ENCODE measurements at regions not wholly inside any gene's neighbourhood (a gene's known extent, or its start where the extent isn't known, plus 50 kb on each side); places are given as distances from the start of the nearest gene placed in this dataset.
A peak's percentile ranks its signal among the peaks of the same experiment; 100 is the strongest.

DNA sequence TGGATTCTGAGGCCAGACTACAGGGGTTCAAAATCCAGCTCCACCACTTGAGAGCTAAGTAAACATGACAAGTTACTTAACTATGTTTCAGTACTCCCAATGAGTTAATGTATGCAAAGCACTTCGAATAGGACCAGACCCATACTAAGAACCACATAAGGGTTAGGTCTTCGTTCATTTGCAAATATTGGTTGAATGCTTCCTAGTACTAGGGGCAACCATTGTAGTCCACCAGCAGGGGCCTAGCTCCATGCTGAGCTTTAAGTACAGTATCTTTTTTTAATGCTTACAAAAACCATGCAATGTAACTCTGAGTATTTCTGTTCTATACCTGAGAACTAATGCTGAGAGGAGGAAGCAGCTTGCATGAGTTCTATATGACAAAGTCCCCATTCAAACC is 80.4 kb upstream of the PDE1C start:
- no peak overlapping the region for H3K4me3 ChIP-seq (ENCODE audit: low read depth, low read length)
- DNase-seq (ENCODE audit: low read depth, low spot score): no peak
- TF ChIP-seq, protein P1, sequence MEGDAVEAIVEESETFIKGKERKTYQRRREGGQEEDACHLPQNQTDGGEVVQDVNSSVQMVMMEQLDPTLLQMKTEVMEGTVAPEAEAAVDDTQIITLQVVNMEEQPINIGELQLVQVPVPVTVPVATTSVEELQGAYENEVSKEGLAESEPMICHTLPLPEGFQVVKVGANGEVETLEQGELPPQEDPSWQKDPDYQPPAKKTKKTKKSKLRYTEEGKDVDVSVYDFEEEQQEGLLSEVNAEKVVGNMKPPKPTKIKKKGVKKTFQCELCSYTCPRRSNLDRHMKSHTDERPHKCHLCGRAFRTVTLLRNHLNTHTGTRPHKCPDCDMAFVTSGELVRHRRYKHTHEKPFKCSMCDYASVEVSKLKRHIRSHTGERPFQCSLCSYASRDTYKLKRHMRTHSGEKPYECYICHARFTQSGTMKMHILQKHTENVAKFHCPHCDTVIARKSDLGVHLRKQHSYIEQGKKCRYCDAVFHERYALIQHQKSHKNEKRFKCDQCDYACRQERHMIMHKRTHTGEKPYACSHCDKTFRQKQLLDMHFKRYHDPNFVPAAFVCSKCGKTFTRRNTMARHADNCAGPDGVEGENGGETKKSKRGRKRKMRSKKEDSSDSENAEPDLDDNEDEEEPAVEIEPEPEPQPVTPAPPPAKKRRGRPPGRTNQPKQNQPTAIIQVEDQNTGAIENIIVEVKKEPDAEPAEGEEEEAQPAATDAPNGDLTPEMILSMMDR (IDR thresholded peaks at IDR 0.05; ENCODE audit: low read depth, low read length): no peak
- in situ Hi-C loops (cut with HindIII; ENCODE audit: low sequenced_read_pairs): no loop called here

DNA sequence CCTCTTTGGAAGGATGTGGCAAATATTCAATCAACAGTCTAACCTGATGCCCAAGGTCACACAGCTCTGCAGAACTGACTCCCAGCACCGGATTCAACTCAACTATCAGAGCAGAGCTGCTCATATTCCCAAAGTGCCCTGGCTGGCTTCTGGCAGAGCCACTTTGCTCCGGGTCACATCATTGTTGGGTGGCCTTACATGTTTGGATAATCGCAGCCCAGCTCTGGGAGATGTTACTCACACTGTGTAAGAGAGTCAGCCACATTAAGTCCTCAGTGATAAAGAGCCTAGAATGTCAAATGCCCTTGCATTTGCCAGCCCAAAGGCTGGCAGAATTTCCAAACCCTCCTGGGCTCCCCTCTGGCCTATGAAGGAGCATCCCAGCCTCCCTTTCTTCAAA is 79.8 kb upstream of the PDE1C start:
- in situ Hi-C loops (cut with HindIII; ENCODE audit: low sequenced_read_pairs): no loop called here
- DNase-seq (ENCODE audit: low read depth, low spot score): no peak
- H3K4me3 ChIP-seq (ENCODE audit: low read depth, low read length): no peak overlapping the region
- TF ChIP-seq, protein P1 (IDR thresholded peaks at IDR 0.05; ENCODE audit: low read depth, low read length): no peak

DNA sequence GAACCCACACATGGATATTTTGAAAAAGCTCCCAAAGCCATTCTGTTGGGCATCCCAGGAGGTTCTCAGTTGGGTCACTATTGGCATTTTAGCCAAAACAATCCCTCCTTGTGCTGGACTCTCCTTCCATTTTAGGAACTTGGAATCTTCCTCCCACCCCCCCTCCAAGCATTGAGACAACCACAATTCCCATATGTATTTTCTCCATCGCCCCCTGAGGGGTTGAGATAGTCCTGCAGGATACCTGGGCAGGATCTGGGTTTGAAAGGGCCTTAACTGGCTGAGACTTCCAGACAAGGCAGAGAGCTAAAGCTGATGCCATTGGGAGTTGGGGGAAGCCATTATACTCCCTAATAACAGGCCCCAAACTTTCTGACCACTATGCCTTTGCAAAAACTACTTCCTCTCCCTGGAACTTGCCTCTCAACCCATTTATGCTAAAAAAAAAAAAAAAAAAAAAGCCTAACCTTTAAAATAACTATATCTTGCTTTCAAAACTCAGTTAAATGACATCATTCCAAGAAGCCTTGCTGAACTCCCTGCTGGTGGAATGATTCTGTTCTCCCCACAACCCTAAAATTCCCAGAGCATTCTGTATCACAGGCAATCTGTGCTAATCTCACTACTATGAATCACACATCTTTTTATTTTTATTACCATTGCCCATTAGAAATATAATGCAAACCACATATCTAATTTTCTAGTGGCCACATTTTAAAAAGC is 77.5 kb upstream of the PDE1C start:
- no peak overlapping the region for H3K4me3 ChIP-seq (ENCODE audit: low read depth, low read length)
- in situ Hi-C loops (cut with HindIII; ENCODE audit: low sequenced_read_pairs): no loop called here
- DNase-seq (ENCODE audit: low read depth, low spot score): peak; percentile 35
- TF ChIP-seq, protein P1 (IDR thresholded peaks at IDR 0.05; ENCODE audit: low read depth, low read length): no peak

DNA sequence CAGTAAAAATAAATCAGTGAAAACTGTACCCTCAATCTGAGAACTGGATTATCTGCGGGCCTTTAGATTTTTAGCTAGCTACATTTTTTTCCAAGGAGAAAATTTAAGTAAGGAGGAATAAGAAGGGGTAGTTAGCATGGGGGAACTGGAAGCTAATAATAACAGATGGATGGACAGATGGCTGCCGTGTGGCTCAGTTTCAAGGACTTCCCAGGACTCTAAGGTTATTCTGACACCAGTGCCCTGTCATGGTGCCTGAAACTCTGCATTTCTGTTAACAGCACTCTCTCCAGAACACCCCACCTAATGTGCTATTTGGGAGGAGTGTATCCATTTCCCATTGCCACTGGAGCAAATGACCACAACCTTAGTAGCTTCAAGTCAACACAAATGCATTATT is 75.7 kb upstream of the PDE1C start:
- H3K4me3 ChIP-seq (ENCODE audit: low read depth, low read length): no peak overlapping the region
- TF ChIP-seq, protein P1 (IDR thresholded peaks at IDR 0.05; ENCODE audit: low read depth, low read length): no peak
- in situ Hi-C loops (cut with HindIII; ENCODE audit: low sequenced_read_pairs): no loop called here
- DNase-seq (ENCODE audit: low read depth, low spot score): no peak

DNA sequence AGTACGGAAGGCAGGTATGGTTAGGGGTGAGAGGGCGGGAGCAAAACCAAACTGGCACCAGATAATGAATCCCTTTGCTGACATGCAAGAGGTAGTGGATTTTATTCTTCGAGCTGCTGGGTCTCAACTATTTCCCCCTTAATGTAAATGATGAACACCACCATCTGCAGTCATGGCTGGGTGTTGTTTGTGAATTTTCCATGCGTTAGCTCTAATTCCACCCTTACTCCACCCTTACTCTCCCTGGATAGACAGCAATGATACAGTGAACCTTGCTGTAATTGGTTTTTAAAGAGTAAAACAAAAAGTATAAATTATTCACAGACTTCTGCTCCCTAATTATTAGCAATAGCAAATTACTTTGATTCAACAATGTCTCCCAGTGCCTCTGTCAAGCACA is 74.5 kb upstream of the PDE1C start:
- in situ Hi-C loops (cut with HindIII; ENCODE audit: low sequenced_read_pairs): no loop called here
- no peak overlapping the region for H3K4me3 ChIP-seq (ENCODE audit: low read depth, low read length)
- DNase-seq (ENCODE audit: low read depth, low spot score): no peak
- TF ChIP-seq, protein P1 (IDR thresholded peaks at IDR 0.05; ENCODE audit: low read depth, low read length): no peak

DNA sequence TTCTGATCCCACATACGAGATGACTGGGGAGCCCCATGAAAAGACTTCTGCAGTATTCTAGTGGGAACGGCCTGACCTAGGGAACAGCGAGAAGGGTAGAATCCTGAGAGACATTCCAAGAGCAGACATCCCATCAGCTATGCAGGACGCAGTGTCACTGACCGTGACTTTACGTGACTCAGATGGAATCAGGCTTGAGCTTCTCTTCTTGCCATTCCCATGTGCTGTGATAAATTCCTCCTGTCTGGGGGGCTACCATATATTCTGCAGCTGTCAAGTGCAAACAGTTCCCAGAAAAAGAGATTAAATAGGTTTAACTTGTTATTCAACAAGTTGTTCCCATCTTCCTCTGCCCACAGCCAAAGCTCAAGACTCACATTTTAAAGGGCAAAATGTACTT is 73.1 kb upstream of the PDE1C start:
- no peak overlapping the region for H3K4me3 ChIP-seq (ENCODE audit: low read depth, low read length)
- TF ChIP-seq, protein P1 (IDR thresholded peaks at IDR 0.05; ENCODE audit: low read depth, low read length): no peak
- peak; percentile 25 for DNase-seq (ENCODE audit: low read depth, low spot score)
- in situ Hi-C loops (cut with HindIII; ENCODE audit: low sequenced_read_pairs): no loop called here

All from astrocyte of the spinal cord (primary cell).